PC-3 (cell line): ENCODE measurements at regions not wholly inside any gene's neighbourhood (a gene's known extent, or its start where the extent isn't known, plus 50 kb on each side); places are given as distances from the start of the nearest gene placed in this dataset.

Source experiments
- ATAC-seq: fragments of 200-7000 bp; cut with Tn5 transposase; 2 replicates; pipeline ENCODE4 v1.9.1; 2020; ENCODE audit warnings: mild to moderate bottlenecking, moderate library complexity
- BruUV-seq: library from RNA; stranded (reverse); fragments of 400-500 nt; replicated peaks from 2 replicates; lab custom pipeline; 2021; lab: Mats Ljungman, UMichigan
- CTCF ChIA-PET: fragments of 300-600 bp; sonication (Branson Sonifier 250); formaldehyde crosslinking; loops from one replicate; lab custom pipeline; 2022; ENCODE audit warnings: antibody characterized with exemption; lab: Charles Lee
- POLR2A ChIA-PET: fragments of 300-600 bp; sonication (Branson Sonifier 250); formaldehyde crosslinking; loops from one replicate; lab custom pipeline; 2022; ENCODE audit warnings: antibody characterized with exemption; ENCODE audit not compliant: unreplicated experiment; lab: Charles Lee
- DNase-seq: peaks from one replicate; pipeline ENCODE4 v3.0.0-alpha.2; 2015
- H2AFZ ChIP-seq: fragments of 300-600 bp; sonication (generic); 2 replicates; pipeline ENCODE4 v1.6.0; 2016; ENCODE audit warnings: antibody characterized with exemption, low read length
- H3F3A ChIP-seq: fragments of 300-600 bp; sonication (generic); one replicate; pipeline ENCODE4 v1.6.0; 2017; ENCODE audit warnings: antibody characterized with exemption, low read length, control low read depth, mild to moderate bottlenecking; ENCODE audit not compliant: unreplicated experiment
- H3K27ac ChIP-seq: fragments of 300-600 bp; sonication (generic); 2 replicates; pipeline ENCODE4 v1.5.1; 2016; ENCODE audit warnings: mild to moderate bottlenecking, low read length
- H3K27me3 ChIP-seq: fragments of 300-600 bp; sonication (generic); 2 replicates; pipeline ENCODE4 v1.6.1; 2016; ENCODE audit warnings: low read length, mixed read lengths
- H3K36me3 ChIP-seq: fragments of 300-600 bp; sonication (generic); 2 replicates; pipeline ENCODE4 v1.6.1; 2016; ENCODE audit warnings: low read depth, mixed run types, low read length, mixed read lengths
- H3K4me1 ChIP-seq: fragments of 300-600 bp; sonication (generic); 2 replicates; pipeline ENCODE4 v1.5.1; 2016; ENCODE audit warnings: low read length; ENCODE audit not compliant: insufficient read depth
- H3K4me2 ChIP-seq: fragments of 300-600 bp; sonication (generic); 2 replicates; pipeline ENCODE4 v1.6.0; 2016; ENCODE audit warnings: low read length
- H3K4me3 ChIP-seq: fragments of 300-600 bp; sonication (generic); 2 replicates; pipeline ENCODE4 v1.5.1; 2016; ENCODE audit warnings: mild to moderate bottlenecking, low read length, mixed read lengths
- H3K79me2 ChIP-seq: fragments of 300-600 bp; sonication (generic); 2 replicates; pipeline ENCODE4 v1.6.1; 2017; ENCODE audit warnings: low read length, mixed read lengths
- H3K9ac ChIP-seq: fragments of 300-600 bp; sonication (generic); 2 replicates; pipeline ENCODE4 v1.6.0; 2016; ENCODE audit warnings: mild to moderate bottlenecking, low read length
- H3K9me2 ChIP-seq: fragments of 300-600 bp; sonication (generic); replicated peaks from 2 replicates; pipeline ENCODE4 v1.6.1; 2016; ENCODE audit warnings: mixed run types, low read length, mixed read lengths
- H3K9me3 ChIP-seq: fragments of 300-600 bp; sonication (generic); 2 replicates; pipeline ENCODE4 v1.6.1; 2016; ENCODE audit warnings: low read length, mixed read lengths
- H4K20me1 ChIP-seq: fragments of 300-600 bp; sonication (generic); 2 replicates; pipeline ENCODE4 v1.6.1; 2016; ENCODE audit warnings: low read length, mixed read lengths
- EZH2 ChIP-seq: fragments of 300-600 bp; sonication (generic); IDR thresholded peaks from one replicate; pipeline ENCODE4 v1.6.1; 2017; ENCODE audit warnings: antibody characterized with exemption, mild to moderate bottlenecking, low read length; ENCODE audit not compliant: unreplicated experiment
- EZH2phosphoT487 ChIP-seq: fragments of 300-600 bp; sonication (generic); IDR thresholded peaks from 2 replicates; pipeline ENCODE4 v1.6.1; 2018; ENCODE audit warnings: mild to moderate bottlenecking, antibody characterized with exemption, low read length, borderline replicate concordance
- intact Hi-C: fragments of 100-400 bp; cut with micrococcal nuclease; formaldehyde crosslinking; loops from 2 replicates; pipeline ENCODE4 v1.9.0; 2023
- TF ChIP-seq, protein P1 (sequence below): fragments of 300-600 bp; sonication (generic); conservative IDR thresholded peaks from 2 replicates; pipeline ENCODE4 v1.5.1; 2017; ENCODE audit warnings: antibody characterized with exemption, low read depth, mild to moderate bottlenecking, low read length

DNA sequence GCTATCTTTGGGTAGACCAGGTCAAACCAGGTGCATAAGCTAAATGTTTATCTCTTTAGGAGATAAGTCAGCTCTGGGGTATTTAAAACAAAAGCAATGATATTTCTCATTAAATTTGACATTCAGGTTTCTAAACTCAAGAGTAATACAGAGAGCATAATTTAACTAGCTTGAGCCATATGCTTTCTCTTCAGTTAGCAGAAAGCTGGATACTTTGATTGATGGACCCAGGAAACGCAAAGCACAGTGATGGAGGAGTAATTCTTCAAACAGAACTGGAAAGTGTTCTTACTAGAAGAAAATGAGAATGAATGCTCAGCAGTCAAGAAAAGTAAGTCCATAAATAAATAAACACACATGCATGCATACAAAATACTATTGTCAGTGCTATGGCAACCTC, 885.7 kb upstream of the RAG2 start:
- ChIA-PET CTCF (no interaction called here), POLR2A (no interaction called here)
- Histone ChIP-seq H3K36me3 (no peaks in the 10 kb centered on the region), H3K9me3 (no peaks in the 10 kb centered on the region), H3K4me3 (no peak overlapping the region), H3K4me1 (peaks cover 11% of the 10 kb centered on the region), H3K4me2 (no peak overlapping the region), H2AFZ (0 out of 2 replicates have a peak overlapping the region, but pooled peaks have one; percentile 12), H3K79me2 (no peaks in the 10 kb centered on the region), H3K9ac (no peak overlapping the region), H3K27ac (peak overlapping the region; percentile 47), H3F3A (no peaks in the 10 kb centered on the region), H3K27me3 (no peaks in the 10 kb centered on the region), H4K20me1 (no peaks in the 10 kb centered on the region), H3K9me2 (no peaks in the 10 kb centered on the region)
- TF ChIP-seq, protein P1, sequence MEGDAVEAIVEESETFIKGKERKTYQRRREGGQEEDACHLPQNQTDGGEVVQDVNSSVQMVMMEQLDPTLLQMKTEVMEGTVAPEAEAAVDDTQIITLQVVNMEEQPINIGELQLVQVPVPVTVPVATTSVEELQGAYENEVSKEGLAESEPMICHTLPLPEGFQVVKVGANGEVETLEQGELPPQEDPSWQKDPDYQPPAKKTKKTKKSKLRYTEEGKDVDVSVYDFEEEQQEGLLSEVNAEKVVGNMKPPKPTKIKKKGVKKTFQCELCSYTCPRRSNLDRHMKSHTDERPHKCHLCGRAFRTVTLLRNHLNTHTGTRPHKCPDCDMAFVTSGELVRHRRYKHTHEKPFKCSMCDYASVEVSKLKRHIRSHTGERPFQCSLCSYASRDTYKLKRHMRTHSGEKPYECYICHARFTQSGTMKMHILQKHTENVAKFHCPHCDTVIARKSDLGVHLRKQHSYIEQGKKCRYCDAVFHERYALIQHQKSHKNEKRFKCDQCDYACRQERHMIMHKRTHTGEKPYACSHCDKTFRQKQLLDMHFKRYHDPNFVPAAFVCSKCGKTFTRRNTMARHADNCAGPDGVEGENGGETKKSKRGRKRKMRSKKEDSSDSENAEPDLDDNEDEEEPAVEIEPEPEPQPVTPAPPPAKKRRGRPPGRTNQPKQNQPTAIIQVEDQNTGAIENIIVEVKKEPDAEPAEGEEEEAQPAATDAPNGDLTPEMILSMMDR, result no peak
- TF ChIP-seq EZH2phosphoT487 (no peak), EZH2 (no peak)
- ATAC-seq, result no peak
- BruUV-seq, result no TSS peak
- intact Hi-C loops, result no loop called here
- no peak for DNase-seq

DNA sequence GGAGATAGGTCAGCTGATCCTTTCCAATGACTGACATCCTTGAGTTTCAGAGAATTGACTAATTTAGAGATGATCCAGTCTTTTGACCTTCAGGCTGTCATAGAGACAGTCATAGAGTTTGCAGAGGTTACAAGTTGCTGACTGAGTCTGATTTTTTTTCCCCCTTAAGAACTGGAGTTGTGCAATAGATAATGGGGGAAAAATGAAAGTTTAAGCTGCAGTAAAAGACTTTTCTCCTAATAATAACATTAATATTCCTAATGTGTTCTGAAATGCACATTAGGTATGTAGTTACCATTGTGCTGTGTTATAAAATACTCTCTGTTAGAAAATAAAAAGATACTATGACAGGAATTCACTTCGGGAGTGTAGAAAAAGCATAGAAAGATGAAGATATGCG, 876.9 kb upstream of the RAG2 start:
- H2AFZ ChIP-seq, result no peak overlapping the region
- no peaks in the 10 kb centered on the region for H3K4me1 ChIP-seq
- H3K27me3 ChIP-seq, result no peaks in the 10 kb centered on the region
- H4K20me1 ChIP-seq, result no peaks in the 10 kb centered on the region
- no peak overlapping the region for H3K9ac ChIP-seq
- intact Hi-C loops, result no loop called here
- no peaks in the 10 kb centered on the region for H3F3A ChIP-seq
- POLR2A ChIA-PET, result no interaction called here
- no peak overlapping the region for H3K4me2 ChIP-seq
- no peaks in the 10 kb centered on the region for H3K36me3 ChIP-seq
- ATAC-seq (no peak), DNase-seq (no peak)
- BruUV-seq, result no TSS peak
- CTCF ChIA-PET, result no interaction called here
- H3K9me2 ChIP-seq, result no peaks in the 10 kb centered on the region
- no peak overlapping the region for H3K27ac ChIP-seq
- no peaks in the 10 kb centered on the region for H3K9me3 ChIP-seq
- no peak overlapping the region for H3K4me3 ChIP-seq
- no peaks in the 10 kb centered on the region for H3K79me2 ChIP-seq
- TF ChIP-seq EZH2 (no peak), EZH2phosphoT487 (no peak)
- TF ChIP-seq, protein P1, result no peak

DNA sequence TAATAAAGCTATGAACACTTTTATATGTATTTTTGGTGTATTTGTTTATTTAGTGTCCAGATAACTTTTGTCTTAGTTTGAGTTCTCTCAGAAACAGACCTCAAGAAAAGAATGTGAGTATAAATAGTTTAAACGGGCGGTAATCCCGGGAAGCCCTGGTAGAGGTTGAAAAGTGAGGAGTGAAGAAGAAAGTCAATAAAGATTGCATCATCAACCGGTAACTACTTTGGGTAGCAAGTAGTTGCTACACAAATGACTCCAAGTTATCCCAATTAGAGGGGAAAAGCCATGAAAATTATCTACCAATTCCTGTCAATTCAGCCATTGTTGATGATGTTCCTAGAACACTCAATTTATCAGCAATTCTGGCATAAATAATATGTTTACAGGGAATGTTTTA, 870.3 kb upstream of the RAG2 start:
- CTCF ChIA-PET, result no interaction called here

More for the DNA sequence above, 870.3 kb upstream of the RAG2 start:
- Histone ChIP-seq H3K4me3 (no peak overlapping the region), H2AFZ (0 out of 2 replicates have a peak overlapping the region, but pooled peaks have one; percentile 16), H3F3A (no peaks in the 10 kb centered on the region), H3K9me3 (no peaks in the 10 kb centered on the region), H3K36me3 (no peaks in the 10 kb centered on the region), H4K20me1 (no peaks in the 10 kb centered on the region), H3K79me2 (no peaks in the 10 kb centered on the region), H3K27ac (no peak overlapping the region), H3K27me3 (no peaks in the 10 kb centered on the region), H3K9me2 (no peaks in the 10 kb centered on the region), H3K9ac (no peak overlapping the region), H3K4me1 (no peaks in the 10 kb centered on the region), H3K4me2 (no peak overlapping the region)
- DNase-seq (peak; percentile 32), ATAC-seq (no peak)
- TF ChIP-seq, protein P1, result no peak
- TF ChIP-seq EZH2phosphoT487 (no peak), EZH2 (no peak)
- POLR2A ChIA-PET, result no interaction called here
- no TSS peak for BruUV-seq
- intact Hi-C loops, result loop anchor here (5.0 kb wide), 1 partner anchor 59 kb away; no protein-coding TSS in a partner anchor
